ENCODE measurements at regions not wholly inside any gene's neighbourhood (a gene's known extent, or its start where the extent isn't known, plus 50 kb on each side); places are given as distances from the start of the nearest gene placed in this dataset.

DNA sequence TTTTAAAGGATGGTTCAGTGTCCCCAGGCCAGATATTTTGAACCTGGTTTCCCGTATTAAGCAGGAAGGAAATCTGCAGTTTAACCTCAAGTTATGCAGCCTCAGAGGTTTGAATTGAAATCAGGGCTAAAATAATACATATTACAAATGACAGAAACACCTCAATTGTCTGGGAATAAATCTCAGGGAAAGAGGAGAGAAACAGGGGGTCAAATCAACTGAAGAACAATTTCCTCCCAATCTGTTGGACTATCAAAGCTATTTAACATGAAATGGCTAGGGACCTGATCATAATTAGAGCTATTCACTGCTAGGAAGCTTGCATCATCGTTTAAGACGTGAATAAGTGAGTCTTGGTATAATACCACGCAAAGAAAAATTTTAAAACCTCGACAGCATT, 150.0 kb upstream of the ARHGAP28 start:
- no peak for TF ChIP-seq POLR2A (IDR thresholded peaks at IDR 0.05)
- TF ChIP-seq, protein P1, sequence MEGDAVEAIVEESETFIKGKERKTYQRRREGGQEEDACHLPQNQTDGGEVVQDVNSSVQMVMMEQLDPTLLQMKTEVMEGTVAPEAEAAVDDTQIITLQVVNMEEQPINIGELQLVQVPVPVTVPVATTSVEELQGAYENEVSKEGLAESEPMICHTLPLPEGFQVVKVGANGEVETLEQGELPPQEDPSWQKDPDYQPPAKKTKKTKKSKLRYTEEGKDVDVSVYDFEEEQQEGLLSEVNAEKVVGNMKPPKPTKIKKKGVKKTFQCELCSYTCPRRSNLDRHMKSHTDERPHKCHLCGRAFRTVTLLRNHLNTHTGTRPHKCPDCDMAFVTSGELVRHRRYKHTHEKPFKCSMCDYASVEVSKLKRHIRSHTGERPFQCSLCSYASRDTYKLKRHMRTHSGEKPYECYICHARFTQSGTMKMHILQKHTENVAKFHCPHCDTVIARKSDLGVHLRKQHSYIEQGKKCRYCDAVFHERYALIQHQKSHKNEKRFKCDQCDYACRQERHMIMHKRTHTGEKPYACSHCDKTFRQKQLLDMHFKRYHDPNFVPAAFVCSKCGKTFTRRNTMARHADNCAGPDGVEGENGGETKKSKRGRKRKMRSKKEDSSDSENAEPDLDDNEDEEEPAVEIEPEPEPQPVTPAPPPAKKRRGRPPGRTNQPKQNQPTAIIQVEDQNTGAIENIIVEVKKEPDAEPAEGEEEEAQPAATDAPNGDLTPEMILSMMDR (IDR thresholded peaks at IDR 0.05), result no peak
